ENCODE measurements at regions not wholly inside any gene's neighbourhood (a gene's known extent, or its start where the extent isn't known, plus 50 kb on each side); places are given as distances from the start of the nearest gene placed in this dataset.
"Not testable (repeated sequence)": the region's sequence is repeated elsewhere in the genome, so short reads cannot be mapped to it uniquely, and the experiment has no call there.

DNA sequence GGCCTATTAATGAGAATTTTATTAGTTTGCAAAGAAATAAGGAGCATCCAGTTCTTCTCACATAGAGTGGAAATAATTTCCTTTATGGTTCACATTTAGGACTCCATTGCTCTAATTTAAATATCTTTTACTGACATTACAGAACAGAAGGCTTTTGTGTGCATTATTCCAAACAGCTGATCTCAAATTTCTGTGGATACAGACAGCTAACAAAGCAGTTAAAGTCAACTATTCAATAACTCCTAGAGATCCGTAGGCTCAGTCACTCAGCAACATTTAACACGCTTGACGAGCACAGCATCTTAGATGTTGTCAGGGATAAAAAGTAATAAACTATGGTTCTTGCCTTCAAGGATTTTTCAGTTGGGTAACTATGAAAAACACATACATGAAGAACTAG, 305.8 kb upstream of the SYNCRIP start:
- DNase-seq = no peak

DNA sequence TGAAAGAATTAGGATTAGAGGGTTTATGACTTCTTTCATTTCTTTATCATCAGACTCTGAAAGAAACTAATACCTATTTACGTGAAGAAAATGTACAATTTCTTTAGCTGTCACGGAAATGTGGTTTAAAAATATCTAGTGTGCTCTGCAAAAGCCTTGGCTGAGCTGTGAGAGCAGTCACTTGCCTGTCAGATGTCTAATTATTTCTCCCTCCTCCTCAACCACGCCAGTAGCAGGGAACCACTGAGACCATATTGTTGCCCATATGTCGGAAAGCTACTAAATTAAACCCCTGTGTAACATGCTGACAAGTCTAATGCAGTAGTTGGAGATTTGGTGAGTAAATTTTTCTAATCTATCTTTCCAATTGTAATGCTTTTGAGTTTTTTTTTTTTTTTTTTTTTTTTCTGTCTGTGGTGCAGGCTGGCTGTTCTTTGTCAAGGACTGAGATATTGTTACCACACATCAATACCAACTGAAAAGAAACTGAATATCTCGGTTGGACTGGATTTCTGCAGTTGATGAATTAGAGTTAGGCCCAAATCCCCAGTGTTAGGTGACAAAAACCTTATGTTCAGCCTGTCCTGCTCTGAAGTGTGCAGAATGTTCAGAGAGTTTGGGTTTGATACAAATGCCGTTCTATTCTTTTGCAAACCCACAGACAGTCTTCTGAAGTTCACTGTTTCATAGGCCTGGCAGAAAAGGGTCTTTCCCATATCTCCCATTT, 302.9 kb upstream of the SYNCRIP start:
- DNase-seq = no peak

DNA sequence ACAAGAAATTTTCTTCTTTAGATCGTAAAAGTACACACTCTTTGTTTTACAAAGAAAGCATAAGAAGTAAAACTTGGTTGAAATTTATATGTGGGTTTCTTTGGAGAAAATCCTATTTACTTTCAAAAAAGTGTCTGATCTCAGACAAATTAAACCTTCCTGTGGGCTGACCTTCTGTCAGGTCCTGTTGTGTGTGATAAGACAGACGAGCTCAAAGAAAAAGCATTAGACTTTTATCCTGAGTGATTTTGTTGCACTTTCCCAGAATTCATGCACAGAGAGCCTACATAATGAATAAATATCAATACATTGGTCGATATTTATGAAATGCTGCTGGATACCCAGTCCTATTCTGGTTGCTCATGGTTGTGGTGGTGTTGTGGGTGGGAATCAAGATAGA, 302.1 kb upstream of the SYNCRIP start:
- DNase-seq = no peak

DNA sequence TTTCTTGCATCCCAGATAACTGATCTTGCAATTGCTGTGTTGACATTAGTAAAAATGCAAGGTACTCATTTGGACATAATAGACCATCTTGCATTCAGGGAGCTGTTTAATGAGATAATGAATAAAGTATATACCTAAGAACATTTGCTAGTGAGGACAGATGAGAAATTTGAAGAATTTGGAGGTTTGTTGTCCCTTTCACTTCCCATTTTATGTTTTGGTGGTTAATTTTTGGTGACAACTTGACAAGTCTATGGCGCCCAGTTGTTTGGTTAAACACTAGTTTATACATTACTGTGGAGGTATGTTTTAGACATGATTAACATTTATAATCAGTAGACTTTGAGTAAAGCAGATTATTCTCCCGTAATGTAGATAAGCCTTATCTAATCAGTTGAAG, 300.2 kb upstream of the SYNCRIP start:
- DNase-seq = no peak

DNA sequence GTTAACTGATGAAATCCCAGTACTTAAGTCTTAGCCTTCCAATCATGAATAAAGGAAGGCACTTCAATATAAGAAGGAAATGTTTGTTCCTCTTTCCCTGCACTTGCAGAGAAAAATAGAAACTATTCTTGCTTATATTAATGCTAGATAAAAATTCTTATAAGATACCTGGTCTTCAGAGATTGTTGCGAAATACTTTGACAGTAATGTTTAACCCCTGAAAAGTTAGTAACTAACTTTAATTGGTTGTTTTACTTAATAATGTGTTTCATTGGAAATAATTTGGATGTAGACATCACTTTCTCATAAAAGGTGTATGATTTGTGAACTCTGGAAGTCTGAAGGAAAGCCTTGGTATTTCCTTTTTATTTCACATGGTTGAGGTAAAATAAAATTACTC, 294.2 kb upstream of the SYNCRIP start:
- no peak for DNase-seq

DNA sequence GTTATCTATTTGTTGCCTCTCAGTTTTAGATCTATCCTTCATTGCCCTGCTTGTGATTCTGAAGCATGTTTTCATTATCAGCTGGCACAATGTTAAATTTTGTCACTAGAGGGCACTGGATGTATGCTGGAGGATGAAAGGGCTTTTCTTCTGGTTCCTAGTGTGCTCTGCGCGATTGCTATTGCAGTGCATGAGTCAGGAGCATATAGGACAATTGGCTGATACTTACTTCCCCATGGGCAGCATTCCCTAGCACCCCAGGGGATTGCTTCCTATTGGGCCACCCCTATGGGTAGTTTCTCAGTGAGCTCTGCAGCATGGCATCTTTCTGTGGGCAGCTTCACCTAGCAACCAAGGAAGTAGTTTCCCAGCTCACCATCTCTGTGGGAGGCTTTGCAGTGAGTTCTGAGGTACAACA, 280.3 kb upstream of the SYNCRIP start:
- peak; percentile 66 for DNase-seq

DNA sequence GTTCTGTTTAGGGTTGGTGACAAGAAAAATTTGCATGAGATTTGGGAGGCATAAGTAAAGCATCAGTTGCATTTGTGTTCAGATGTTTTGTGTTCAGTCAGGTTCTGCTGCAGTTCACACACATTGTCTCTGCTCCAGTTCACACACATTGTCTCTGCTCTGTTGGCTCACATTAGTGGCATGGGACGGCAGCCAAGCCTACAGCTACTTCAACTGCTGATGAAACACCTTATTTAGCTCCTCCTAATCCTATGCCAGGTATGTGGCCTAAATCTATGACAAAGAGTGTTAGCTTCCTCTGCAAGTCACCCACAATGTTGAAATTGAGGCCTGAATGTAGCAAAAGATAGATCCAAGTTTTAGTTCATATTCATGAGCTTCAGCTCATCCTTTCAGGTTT, 278.1 kb upstream of the SYNCRIP start:
- no peak for DNase-seq

DNA sequence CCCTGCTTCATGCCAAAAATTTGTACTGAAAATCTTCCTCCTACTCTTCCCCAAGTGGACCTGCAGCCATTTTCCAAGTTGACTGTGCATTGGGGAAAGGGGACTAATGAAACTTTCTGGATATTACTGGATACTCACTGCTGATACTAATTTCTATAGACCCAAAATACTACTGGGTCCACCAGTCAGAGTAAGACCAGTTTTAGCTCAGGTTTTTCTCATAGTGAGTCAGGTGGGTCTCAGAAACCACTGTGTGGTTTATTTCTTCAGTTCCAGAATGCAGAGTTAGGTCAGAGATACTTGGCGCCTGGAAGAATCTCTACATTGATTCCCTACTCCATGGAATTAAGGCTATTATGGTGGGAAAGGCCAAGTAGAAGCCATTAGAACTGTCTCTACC, 274.8 kb upstream of the SYNCRIP start:
- DNase-seq = no peak

DNA sequence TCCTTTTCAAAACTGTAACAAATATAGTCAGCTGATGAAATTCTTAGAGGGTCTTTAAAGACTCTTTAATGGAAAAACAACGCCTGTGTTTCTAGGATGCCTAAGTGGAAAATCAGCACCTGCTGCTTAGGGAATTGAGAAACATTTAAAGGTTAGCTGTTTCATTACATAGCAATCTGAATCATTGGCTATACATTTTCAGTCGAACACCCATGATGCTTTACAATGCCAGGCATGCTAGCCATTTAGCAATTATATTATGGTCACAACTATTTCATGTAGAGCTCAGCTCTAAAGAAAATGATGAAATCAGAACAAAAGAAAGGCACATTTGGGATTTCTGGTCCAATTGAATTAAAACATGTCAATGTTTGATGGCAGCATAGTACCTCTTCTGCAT, 270.3 kb upstream of the SYNCRIP start:
- no peak for DNase-seq

DNA sequence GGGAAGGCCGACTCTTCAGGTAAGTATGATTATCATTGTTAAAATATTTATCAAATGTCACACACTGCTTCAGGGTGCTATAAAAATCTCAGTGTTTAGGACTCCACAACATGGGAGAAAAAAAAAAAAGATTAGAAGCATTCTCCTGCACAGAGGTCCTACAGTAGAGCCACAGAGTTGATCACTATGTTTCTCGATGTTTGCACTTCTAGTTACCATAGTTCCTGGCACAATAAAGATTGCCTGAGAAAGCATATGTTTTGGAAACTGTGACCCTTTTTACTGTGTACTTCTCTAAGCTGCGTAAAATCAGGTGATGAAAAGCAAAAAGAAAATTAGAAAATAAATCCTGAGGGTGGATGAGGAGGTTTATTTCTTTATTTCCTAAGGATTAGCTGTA, 269.9 kb upstream of the SYNCRIP start:
- peak; percentile 13 for DNase-seq

DNA sequence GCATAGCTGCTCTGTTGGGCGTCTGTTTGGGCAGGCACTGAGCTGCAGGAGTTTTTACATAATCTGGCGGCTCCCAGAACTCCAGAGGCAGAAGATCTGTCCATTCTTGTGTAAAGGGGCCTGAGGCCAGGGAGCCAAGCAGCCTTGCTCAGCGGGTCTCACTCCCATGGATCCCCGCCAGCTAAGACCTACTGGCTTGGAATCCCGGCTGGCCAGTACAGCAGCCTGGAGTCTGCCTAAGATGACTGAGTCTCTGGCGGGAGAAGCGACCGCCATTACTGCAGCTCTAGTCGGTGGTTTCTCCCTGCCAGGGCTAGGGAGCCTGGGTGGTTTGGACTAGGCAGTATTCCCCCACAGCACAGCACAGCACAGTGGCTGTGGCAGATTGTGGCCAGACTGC, 268.4 kb upstream of the SYNCRIP start:
- no peak for DNase-seq

DNA sequence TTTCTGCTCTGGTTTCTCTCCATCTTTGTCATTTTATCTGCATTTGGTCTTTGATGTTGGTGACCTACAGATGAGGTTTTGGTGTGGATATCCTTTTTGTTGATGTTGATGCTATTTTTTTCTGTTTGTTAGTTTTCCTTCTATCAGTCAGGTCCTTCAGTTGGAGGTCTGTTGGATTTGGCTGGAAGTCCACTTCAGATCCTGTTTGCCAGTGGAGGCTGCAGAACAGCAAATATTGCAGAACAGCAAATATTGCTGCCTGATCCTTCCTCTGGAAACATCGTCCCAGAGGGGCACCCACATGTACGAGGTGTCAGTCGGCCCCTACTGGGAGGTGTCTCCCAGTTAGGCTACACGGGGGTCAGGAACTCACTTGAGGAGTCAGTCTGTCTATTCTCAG, 265.4 kb upstream of the SYNCRIP start:
- DNase-seq = not testable (repeated sequence)

DNA sequence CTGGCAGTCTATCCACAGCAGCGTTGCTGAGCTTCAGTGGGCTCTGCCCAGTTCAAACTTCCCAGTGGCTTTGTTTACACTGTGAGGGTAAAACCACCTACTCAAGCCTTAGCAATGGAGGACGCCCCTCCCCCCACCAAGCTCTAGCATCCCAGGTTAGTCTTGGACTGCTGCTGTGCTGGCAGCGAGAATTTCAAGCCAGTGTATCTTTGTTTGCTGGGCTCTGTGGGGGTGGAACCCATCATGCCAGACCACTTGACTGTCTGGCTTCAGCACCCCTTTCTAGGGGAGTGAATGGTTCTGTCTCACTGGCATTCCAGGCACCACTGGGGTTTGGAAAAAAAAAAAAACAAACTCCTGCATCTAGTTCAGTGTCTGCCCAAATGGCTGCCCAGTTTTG, 249.7 kb upstream of the SYNCRIP start:
- no peak for DNase-seq

DNA sequence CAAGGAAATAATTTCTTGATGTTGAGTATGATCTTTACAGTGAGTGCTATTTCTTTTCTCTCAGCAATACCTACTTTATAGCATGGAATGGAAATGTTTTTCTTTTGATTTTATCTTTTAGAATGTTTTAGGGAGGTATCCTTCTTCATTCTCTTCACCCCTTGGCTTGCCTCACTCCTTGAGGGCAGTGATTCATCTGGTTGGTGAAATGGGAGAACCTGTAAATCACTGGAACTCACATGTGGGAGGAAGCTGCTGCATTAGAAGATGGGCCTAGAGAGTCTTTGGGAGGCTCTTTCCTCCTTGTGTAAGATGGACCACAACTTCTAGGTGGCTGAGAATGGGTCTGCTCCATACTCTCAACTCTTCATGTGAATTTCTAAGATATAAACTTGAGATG, 244.8 kb upstream of the SYNCRIP start:
- no peak for DNase-seq

DNA sequence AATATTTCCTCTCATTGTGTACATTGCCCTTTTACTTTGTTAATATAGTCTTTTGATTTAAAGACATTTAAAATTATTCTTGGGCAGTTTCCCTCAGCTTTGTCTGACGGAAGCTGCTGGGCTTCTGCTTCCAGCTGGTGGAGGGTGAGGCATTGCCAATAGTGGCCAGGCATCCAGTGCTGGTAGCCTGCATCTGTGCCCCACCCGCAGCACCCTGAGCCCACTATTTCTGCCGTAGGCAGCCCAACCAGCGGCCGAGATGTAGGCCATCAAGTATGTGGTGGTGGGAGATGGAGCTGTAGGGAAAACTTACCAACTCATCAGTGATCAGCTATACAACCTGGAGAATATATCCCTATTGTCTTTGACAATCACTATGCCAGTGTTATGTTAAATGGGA, 226.0 kb upstream of the SYNCRIP start:
- DNase-seq = no peak

DNA sequence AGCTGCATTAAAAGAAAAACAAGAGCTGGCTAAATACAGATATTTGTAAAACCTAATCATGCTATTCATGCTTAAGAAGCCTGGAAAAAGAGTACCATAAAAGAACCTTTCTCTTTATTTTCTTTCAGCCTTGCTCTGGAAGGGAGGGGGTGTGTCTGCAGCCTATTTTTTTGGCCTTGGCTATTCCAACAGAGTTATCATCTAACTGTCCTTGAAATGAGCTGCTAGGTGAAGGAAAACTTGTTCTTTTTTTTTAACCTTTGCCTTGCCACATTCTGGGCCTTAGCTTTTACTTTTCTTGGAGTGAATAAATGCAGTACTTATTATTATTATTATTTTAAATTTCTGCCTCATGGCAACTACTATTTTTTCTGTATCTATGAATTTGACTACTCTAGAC, 224.9 kb upstream of the SYNCRIP start:
- no peak for DNase-seq

DNA sequence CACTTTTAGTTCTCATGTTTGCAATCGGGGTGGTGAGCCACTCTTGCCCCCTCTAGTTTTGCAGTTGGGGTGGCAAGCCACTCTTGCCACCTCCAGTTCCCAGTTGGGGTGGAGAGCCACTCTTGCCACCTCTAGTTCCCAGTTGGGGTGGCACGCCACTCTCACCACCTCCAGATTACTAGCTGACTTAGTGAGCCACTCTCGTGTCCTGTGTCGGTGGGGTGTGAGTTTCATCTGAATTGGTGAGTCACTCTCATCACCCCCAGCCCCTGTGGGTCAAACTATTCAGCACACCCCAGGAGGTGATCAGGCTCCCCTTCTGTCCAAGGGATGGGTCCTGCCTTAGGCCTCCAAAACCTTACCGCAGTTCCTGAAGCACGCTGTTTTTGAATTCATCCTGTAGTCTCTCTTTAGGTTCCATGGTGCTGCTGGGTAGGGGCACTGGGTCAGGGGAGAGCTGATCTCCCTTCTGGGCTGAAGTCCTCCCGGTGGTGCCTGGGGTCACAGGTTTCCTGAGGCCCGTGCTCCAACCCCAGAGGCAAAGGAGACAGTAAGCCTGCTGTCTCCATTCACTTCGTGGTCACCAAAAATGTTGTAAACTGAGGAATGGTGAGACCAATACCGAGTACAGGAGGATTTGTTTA, 224.2 kb upstream of the SYNCRIP start:
- no peak for DNase-seq

DNA sequence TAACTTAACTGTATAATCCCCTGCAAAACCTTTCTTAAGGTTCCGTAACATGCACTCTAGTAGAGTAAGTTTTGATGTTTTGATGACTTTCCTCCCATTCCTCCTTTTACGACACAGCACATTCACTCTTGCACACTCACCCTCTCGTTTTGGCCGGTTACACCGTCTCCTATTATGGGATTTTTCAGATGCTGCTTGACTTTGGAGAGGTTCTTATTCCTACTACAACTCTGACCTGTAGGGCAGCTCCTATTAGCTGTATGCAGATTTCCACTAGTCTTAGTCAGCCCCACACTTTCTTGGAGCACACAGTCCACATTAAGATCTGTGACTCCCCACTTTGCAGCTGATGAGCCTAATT, 223.7 kb upstream of the SYNCRIP start:
- no peak for DNase-seq

DNA sequence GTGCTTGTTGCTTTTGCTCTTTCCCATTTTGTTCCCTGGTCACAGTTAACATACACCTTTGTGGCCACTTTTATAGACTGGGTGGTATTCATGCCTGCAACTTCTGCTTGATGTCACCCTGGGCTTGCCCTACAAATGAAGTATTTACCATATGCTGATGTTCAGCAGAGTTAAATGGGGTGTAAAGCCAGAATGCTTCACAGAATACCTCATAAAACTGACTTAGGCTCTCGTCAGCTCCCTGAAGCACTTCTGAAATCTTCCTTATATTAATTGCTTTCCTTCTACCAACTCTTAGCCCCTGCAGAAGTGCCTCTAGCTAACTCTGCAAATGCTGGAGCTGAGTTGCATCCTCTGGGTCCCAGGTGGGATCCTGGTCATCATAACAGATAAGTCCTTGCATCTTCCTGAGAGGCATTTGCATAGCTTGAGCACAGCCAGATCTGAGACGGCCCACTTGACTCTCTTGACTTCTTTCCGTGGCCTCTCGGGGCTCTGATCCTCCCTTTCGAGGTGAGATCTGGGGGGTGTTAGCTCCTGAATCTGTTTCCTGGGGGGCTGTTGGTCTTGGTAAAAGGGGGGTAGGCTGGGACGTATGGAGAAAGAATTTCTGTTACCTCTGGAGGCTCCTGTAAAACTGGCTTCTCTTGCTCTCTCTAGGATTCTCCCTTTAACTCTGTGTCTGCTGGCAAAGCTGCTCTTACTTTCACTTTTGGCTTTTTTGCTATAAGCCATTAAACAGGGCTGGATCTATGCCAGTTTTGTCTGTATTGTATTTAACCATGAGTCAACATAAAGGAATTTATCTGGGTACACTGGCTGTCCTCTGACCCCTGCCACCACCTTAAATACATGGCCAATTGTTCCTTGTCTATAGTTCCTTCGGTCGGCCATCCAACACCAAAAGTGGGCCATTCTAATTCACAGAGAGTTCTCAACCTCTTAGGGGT, 223.0 kb upstream of the SYNCRIP start:
- peak; percentile 45 for DNase-seq

DNA sequence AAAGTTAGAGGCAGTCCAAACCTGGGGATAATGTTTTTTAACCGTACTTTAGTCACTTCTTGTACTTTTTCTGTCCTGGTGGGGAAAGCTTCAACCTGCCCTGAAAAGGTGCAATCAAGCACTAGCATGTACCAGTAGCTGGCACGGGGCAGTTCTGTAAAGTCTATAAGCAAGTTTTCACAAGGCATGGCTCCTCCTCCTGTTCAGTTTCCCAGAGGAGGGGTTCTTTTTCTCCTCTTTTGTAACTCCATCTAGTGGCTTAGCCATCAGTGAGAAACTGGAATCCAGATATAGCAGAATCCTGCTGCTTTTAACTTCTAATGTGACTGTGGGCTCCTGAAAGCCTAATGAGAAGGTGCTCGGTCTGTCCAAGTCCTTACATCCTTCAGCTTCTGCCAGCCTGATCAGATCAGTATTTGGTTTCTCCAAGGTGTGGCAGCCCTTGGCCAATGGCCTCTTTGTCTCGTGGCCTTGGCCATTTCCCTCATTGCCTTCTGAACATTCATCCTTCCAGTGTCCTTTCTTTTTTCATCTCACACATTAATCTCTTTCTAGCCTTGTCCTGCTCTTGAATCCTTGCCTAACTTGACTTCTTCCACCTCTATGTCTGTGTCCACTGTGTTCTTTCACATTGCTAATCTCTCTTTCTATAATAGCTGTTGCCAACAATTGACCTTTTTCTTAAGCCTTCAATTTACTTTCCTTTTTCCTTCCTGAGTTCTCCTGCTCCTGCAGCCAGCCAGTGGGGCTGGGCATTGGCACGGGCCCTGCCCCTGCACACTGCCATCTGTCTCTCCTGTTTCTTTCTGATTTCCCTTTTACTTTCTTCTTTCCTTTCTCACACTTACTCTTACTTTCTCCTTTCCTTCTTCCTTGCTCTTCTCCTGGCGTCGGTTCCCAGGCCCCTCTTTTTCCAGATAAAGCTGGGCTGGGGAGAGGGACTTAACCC, 222.0 kb upstream of the SYNCRIP start:
- DNase-seq = peak; percentile 12

DNA sequence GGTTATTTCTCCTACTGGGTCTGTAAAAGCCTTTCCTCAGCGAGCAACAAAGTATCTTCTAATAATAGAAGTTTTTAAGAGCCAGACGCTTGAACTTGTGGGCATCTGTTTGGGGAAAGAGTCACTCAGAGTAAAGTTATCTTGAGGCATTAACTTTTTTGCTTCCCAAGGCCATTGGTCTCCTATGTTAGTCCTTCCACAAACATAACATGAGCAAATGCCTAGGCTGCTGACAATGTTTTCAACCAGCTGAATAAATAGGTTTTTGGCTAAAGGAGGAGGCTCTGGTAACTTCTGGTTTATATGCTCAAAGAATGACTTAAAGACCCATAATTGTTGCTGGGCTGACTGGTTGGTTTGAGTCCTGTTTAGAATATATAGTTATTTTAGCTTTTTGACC, 213.5 kb upstream of the SYNCRIP start:
- no peak for DNase-seq

Measured in tongue (tissue), 1 donor.